Posterior vena cava (tissue), 2 donors: ENCODE measurements at regions not wholly inside any gene's neighbourhood (a gene's known extent, or its start where the extent isn't known, plus 50 kb on each side); places are given as distances from the start of the nearest gene placed in this dataset.

Experiments used
- DNase-seq: peaks from one replicate; pipeline ENCODE4 v3.0.0-alpha.2; 2020; ENCODE audit warnings: low spot score
- intact Hi-C, 2 donors: fragments of 100-400 bp; cut with DNase I; formaldehyde crosslinking; loops; one replicate each; pipeline versions ENCODE4 v1.14.1 to v1.14.2; 2022 to 2023
- donor health status: DM: yes; HTN: yes; CAD: no.
- donor health status: DM: yes; HTN: yes; CAD: no.

DNA sequence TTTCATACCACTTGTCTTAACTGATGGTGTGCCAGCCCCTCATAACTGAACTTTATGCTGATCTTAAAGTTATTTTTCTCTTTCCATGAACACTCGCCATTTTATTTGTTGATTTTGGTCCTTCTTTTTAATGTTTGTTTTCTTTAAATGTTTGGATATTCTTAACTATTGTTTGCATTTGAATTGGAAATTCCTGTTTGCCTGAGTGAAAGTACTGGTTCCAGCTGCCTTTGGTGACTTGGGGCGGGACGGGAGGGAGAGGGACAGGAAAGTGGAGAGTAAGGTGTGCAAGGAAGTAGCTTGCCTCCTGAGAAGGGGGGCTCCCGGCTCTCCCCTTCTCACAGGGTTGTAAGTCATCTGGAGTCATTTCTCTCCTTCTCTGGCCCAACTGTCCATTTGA is 287.1 kb upstream of the PPP2R3A start:
- DNase-seq: no peak
- intact Hi-C loops: no loop called here

DNA sequence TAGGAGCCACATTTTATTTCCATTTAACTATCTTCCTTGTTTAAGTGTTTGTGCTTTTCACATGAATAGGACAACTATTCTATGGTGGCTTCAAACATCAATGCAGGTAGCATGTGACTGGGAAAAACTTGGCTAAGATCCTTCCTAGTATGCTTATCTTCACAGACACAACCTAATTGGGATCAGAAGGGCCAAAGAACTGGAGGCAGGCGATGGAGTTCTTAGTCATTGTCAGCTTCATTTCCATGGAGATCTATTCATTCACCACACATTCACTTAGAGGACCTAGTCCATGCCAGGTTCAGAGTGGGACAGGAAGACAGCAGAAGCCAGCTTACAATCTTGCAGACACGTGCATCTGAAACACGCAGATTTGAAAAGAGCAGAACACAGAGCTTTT is 277.5 kb upstream of the PPP2R3A start:
- no peak for DNase-seq
- intact Hi-C loops: no loop called here

DNA sequence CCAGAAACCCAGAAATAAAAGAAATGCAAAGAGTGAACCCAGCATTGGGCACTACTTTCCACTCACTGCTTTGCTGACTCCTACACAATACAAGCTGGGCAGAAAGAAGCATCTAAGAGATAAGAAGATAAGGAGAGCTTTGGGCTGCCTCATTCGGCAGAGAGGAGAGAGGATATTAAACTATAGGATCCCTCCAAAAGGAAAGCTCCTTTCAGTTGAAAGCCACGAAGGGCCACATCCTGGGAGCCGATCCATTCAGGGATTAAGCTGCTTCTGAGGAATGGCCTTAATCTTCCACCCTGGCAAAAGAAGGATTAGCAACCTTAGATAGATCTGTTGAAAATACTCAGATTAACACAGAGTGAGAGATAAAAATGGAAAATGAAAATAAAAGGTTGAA is 274.9 kb upstream of the PPP2R3A start:
- DNase-seq: no peak
- intact Hi-C loops: no loop called here

GRCh38 chr3:135691240-135691639 is 274.3 kb upstream of the PPP2R3A start:
- DNase-seq: no peak
- intact Hi-C loops: no loop called here

- intact Hi-C loops: no loop called here
- DNase-seq: no peak
Measured at GRCh38 chr3:135694142-135694541, 271.4 kb upstream of the PPP2R3A start.

DNA sequence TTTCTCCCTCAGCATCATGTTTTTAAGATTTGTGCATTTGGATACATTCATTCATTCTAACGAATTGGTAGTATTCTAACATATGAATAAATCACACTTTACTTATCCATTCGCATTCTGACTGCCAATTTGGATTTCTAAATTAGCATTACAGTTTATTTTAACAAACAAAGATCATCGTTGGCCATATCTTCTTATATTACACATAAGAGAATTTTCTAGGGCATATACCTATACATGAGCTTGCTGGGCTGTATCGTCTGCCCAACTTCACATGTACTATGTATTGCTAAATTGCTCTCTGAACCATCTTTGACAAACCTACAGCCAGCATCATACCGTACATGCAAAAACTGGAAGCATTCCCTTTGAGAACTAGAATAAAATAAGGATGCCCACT is 265.8 kb upstream of the PPP2R3A start:
- intact Hi-C loops: no loop called here
- no peak for DNase-seq

DNA sequence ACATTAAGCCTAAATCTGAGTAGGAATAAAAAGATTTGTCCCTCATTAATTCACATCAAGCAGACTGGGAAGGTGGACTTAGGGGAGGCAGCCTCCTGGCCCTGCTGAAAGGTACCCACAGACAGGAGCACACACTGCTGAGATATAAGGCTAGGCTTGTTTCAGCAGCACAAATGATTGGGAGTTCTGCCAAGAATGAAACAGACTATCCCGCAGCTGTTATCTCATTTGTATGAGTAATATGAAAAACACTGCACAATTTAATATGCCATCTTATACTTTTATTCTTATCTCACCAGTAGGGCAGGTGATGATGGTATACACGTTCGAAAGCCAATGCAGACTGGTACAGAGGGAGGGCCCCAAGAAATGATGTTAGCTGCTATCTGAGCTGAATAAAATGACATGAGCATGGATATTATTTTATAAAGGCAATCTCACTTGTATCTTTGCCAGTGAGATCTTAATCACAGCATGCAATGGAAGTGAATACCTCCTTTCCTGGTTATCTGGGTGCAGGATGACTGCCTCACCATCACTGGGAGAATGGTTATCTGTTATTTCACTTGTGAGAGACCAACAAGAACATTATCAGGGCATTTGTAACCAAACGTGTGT is 258.7 kb upstream of the PPP2R3A start:
- intact Hi-C loops: no loop called here
- no peak for DNase-seq

DNA sequence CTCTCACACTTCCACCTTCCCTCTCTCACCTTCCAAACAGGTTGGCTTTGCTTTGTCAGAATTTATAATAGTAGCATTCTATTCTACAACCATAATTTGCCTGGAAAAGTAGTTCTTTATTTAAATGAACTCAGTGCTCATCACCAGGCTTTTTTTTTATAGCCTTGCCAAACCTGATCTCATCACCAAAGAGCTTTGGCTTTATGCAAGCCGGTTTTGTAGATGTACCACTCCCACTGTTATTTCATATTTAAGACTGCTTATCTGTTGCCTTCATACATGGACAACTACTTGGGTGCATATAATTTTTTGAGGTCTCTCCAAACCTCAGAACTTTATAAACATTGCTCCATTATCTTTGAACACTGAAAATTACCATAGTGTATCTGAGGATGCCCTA is 246.1 kb upstream of the PPP2R3A start:
- intact Hi-C loops: no loop called here

GRCh38 chr3:135728007-135728721 is 237.4 kb upstream of the PPP2R3A start:
- no peak for DNase-seq
- intact Hi-C loops: no loop called here

More for the DNA sequence above, 246.1 kb upstream of the PPP2R3A start:
- DNase-seq: no peak

- intact Hi-C loops: no loop called here
- DNase-seq: no peak
Measured at GRCh38 chr3:135731546-135731945, 234.0 kb upstream of the PPP2R3A start.

DNA sequence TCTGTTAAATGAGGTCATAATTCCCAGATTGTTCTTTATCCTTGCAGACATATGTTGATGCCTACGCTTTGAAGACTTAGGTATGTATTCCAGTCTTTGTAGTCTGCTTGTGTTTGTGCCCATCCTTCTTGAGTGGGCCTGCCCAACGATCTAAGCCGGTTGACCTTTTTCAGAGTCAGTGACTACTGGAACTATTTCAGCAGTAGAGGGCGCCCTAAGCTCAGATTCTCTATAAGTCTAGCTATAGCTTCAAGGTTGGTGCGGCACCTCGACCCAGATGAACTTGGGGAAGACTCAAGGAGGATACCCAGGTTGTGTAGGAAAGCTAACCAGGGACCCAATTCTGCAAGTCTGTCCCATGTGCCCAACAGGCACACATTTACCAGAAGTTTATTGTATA is 228.8 kb upstream of the PPP2R3A start:
- no peak for DNase-seq
- intact Hi-C loops: no loop called here

GRCh38 chr3:135739779-135740178 is 225.7 kb upstream of the PPP2R3A start:
- intact Hi-C loops: no loop called here
- DNase-seq: no peak

DNA sequence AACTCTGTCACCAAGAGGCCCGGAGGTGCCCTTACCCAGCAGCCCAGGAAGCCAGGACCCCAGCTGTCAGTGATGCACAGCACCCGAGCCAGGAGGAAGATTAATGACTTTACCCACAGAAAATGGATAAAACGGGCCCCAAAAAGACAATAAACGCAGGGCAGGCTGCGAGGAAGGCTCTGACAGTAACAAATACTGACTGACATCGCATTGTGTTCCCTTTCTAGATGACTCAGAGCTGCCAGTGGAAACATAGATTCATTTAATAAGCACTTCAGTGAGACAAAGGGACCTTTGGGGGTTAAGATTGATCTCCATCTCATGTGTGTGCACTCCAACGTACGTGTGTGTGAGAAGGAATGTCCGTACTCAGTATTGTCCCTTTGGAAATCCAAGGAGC is 225.3 kb upstream of the PPP2R3A start:
- DNase-seq: no peak
- intact Hi-C loops: no loop called here

GRCh38 chr3:135740751-135741150 is 224.8 kb upstream of the PPP2R3A start:
- no peak for DNase-seq
- intact Hi-C loops: no loop called here

- DNase-seq: no peak
- intact Hi-C loops: loop anchor here in 1 of 2 donors (10.0 kb wide), 1 partner anchor 677 kb away; no protein-coding TSS in a partner anchor
Measured at GRCh38 chr3:135751991-135752390, 213.5 kb upstream of the PPP2R3A start.

GRCh38 chr3:135752851-135753250 is 212.7 kb upstream of the PPP2R3A start:
- intact Hi-C loops: loop anchor here in 1 of 2 donors (10.0 kb wide), 1 partner anchor 678 kb away; no protein-coding TSS in a partner anchor
- no peak for DNase-seq

DNA sequence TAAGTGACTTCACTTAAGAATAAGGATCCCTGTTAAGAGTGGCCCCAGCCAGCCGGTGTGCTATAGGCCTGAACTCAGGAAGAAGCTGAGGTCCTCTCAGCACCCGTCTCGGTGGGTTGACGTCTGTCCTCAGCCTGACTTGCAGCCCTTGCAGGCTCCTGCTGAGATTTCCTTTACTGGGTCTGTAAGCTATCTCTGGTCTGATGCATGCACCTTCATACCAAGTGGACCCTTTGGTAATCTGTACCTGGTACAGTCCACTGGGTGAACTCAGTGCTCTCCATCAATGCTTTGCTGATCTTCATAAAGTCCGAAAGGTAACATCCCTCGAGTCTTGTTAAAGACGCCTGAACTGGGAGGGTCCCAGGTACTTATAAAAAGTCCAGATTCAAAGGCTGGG is 212.0 kb upstream of the PPP2R3A start:
- DNase-seq: no peak
- intact Hi-C loops: loop anchor here in 1 of 2 donors (10.0 kb wide), 1 partner anchor 679 kb away; no protein-coding TSS in a partner anchor

DNA sequence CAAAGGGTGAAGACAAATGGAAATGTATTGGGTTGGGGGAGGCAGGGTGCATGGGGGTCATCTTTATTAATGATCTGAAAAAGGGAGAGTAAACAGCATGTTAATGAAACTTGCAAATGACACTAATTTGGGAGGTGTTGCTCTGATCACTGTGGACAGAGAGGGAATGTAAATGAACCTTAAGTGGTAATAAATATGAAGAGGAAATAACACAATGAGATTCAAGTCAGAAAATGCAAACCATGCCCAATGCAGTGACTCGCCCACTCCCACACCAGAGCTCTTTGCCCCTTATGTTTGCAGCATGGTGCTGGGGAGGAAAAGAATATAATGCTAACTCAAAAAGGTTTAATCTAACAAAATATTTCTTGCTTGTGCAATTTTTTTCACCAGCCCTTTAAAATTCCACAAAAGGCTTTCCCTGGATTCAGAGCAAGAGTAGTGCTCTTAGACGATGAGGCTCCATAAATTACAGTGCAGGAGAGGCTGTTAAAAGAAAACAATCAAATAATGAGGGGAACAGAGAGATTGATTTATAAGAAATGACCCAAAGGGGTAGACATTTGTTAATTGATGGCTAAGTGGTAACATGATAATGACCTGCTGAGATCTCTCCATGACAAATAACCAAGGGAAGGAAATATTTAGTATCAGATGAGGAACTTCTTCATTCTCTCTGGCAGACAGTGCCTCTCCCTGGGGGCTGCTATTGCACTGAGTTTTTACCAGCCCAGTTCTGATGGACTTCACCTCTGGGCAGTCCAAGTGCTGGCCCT is 210.0 kb upstream of the PPP2R3A start:
- intact Hi-C loops: loop anchor here in 1 of 2 donors (10.0 kb wide), 1 partner anchor 681 kb away; no protein-coding TSS in a partner anchor
- no peak for DNase-seq

DNA sequence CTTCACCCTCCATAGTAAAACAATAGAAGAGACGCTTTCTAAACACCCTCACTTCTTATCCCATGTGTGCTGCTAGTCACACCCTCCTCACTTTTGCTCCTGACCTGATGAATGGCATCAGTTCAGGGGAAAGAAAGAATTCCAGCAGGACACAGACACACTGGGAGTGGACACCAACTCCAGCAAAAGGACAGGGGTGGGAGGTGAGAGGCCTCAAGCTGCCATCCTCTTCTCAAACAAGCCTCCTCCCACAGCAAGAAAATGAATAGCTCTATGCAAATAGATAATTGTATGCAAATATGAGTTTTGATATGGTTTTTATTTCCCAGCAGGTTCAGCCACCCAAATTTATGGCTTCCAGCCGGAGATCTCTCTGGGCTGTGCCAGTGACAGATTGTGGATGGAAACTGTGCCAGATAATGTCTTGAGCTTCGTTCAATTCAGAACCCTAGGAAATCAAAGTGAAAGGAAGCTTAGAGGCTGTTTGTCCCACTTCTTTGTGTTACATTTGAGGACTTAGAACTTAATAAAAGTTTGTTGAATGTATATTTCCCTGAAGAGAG is 209.3 kb upstream of the PPP2R3A start:
- no peak for DNase-seq
- intact Hi-C loops: loop anchor here in 1 of 2 donors (10.0 kb wide), 1 partner anchor 681 kb away; no protein-coding TSS in a partner anchor

- no peak for DNase-seq
- intact Hi-C loops: loop anchor here in 1 of 2 donors (10.0 kb wide), 1 partner anchor 683 kb away; no protein-coding TSS in a partner anchor
Measured at GRCh38 chr3:135757421-135757820, 208.1 kb upstream of the PPP2R3A start.
